Dermis blood vessel endothelial cell (primary cell): ENCODE measurements at regions not wholly inside any gene's neighbourhood (a gene's known extent, or its start where the extent isn't known, plus 50 kb on each side); places are given as distances from the start of the nearest gene placed in this dataset.
"Not testable (repeated sequence)": the region's sequence is repeated elsewhere in the genome, so short reads cannot be mapped to it uniquely, and the experiment has no call there.

Experiments
- DNase-seq: peaks from one replicate; pipeline ENCODE4 v3.0.0; 2010

- DNase-seq, result no peak
Observed at GRCh38 chr4:111435986-111436744, 709.1 kb upstream of the FAM241A start.

GRCh38 chr4:111441687-111442086, 703.6 kb upstream of the FAM241A start:
- DNase-seq, result no peak

- not testable (repeated sequence) for DNase-seq
Observed at GRCh38 chr4:111444836-111445235, 700.4 kb upstream of the FAM241A start.

GRCh38 chr4:111449657-111450056, 695.6 kb upstream of the FAM241A start:
- no peak for DNase-seq

GRCh38 chr4:111450867-111451266, 694.4 kb upstream of the FAM241A start:
- DNase-seq, result no peak

- DNase-seq, result no peak
Observed at GRCh38 chr4:111453216-111453615, 692.0 kb upstream of the FAM241A start.

- no peak for DNase-seq
Observed at GRCh38 chr4:111454961-111455360, 690.3 kb upstream of the FAM241A start.

GRCh38 chr4:111464251-111465045, 680.8 kb upstream of the FAM241A start:
- no peak for DNase-seq

GRCh38 chr4:111466811-111467604, 678.2 kb upstream of the FAM241A start:
- DNase-seq, result no peak

- no peak for DNase-seq
Observed at GRCh38 chr4:111475001-111475400, 670.3 kb upstream of the FAM241A start.

- no peak for DNase-seq
Observed at GRCh38 chr4:111475666-111476065, 669.6 kb upstream of the FAM241A start.

- DNase-seq, result no peak
Observed at GRCh38 chr4:111480510-111480909, 664.7 kb upstream of the FAM241A start.

GRCh38 chr4:111483375-111484169, 661.7 kb upstream of the FAM241A start:
- no peak for DNase-seq

GRCh38 chr4:111492496-111492895, 652.8 kb upstream of the FAM241A start:
- no peak for DNase-seq

GRCh38 chr4:111494471-111494870, 650.8 kb upstream of the FAM241A start:
- no peak for DNase-seq

GRCh38 chr4:111494971-111495370, 650.3 kb upstream of the FAM241A start:
- no peak for DNase-seq

GRCh38 chr4:111499291-111499690, 646.0 kb upstream of the FAM241A start:
- no peak for DNase-seq

- DNase-seq, result no peak
Observed at GRCh38 chr4:111499706-111500105, 645.5 kb upstream of the FAM241A start.

- no peak for DNase-seq
Observed at GRCh38 chr4:111500858-111501257, 644.4 kb upstream of the FAM241A start.

GRCh38 chr4:111501946-111502345, 643.3 kb upstream of the FAM241A start:
- DNase-seq, result no peak

- DNase-seq, result no peak
Observed at GRCh38 chr4:111502626-111503025, 642.6 kb upstream of the FAM241A start.

GRCh38 chr4:111506706-111507105, 638.5 kb upstream of the FAM241A start:
- DNase-seq, result no peak
